ENCODE measurements at regions not wholly inside any gene's neighbourhood (a gene's known extent, or its start where the extent isn't known, plus 50 kb on each side); places are given as distances from the start of the nearest gene placed in this dataset.

- ATAC-seq (ENCODE audit: poor library complexity) (no peak), DNase-seq (no peak)
- H3K27me3 ChIP-seq (ENCODE audit: control insufficient read depth in 1 of 2, insufficient read depth in 2 of 2, low read length in 2 of 2) = no peaks in the 10 kb centered on the region
- no peaks in the 10 kb centered on the region for H3K36me3 Mint-ChIP-seq (ENCODE audit: low read depth)
- H3K27me3 Mint-ChIP-seq = no peaks in the 10 kb centered on the region
- no peak overlapping the region for H3K27ac Mint-ChIP-seq
- peaks cover 4% of the 10 kb centered on the region for H3K9me3 Mint-ChIP-seq
- no peaks in the 10 kb centered on the region for H3K4me1 Mint-ChIP-seq (ENCODE audit: low read depth)
- TF ChIP-seq CTCF (IDR thresholded peaks at IDR 0.05) = no peak
- H3K4me3 Mint-ChIP-seq = no peak overlapping the region
- H3K9me3 ChIP-seq (ENCODE audit: control insufficient read depth in 1 of 2, insufficient read depth in 1 of 2, low read length in 2 of 2) = no peaks in the 10 kb centered on the region
- H3K27ac ChIP-seq (ENCODE audit: low read depth in 1 of 2, low read length in 2 of 2) = no peak overlapping the region
- H3K4me3 ChIP-seq (ENCODE audit: low read length) = no peak overlapping the region
- POLR2A ChIA-PET = no interaction called here
- no peaks in the 10 kb centered on the region for H3K36me3 ChIP-seq (ENCODE audit: insufficient read depth, low read length)
- intact Hi-C loops (cut with DNase I, micrococcal nuclease) = no loop called here
- no peaks in the 10 kb centered on the region for H3K4me1 ChIP-seq (ENCODE audit: insufficient read depth, low read length)
- CTCF ChIA-PET = no interaction called here
Observed at GRCh38 chr6:50973464-50973863, 154.8 kb downstream of the TFAP2B start.

GRCh38 chr6:50974319-50974718 lies 155.6 kb downstream of the TFAP2B start:
- Histone ChIP-seq H3K4me1 (ENCODE audit: insufficient read depth, low read length) (no peaks in the 10 kb centered on the region), H3K9me3 (ENCODE audit: control insufficient read depth in 1 of 2, insufficient read depth in 1 of 2, low read length in 2 of 2) (no peaks in the 10 kb centered on the region), H3K27ac (ENCODE audit: low read depth in 1 of 2, low read length in 2 of 2) (no peak overlapping the region), H3K36me3 (ENCODE audit: insufficient read depth, low read length) (no peaks in the 10 kb centered on the region), H3K27me3 (ENCODE audit: control insufficient read depth in 1 of 2, insufficient read depth in 2 of 2, low read length in 2 of 2) (no peaks in the 10 kb centered on the region), H3K4me3 (ENCODE audit: low read length) (no peak overlapping the region)
- ChIA-PET POLR2A (no interaction called here), CTCF (no interaction called here)
- ATAC-seq (ENCODE audit: poor library complexity) (no peak), DNase-seq (no peak)
- H3K9me3 Mint-ChIP-seq = no peaks in the 10 kb centered on the region
- no peak overlapping the region for H3K27ac Mint-ChIP-seq
- no peaks in the 10 kb centered on the region for H3K27me3 Mint-ChIP-seq
- intact Hi-C loops (cut with DNase I, micrococcal nuclease) = no loop called here
- no peak for TF ChIP-seq CTCF (IDR thresholded peaks at IDR 0.05)
- H3K36me3 Mint-ChIP-seq (ENCODE audit: low read depth) = no peaks in the 10 kb centered on the region
- no peaks in the 10 kb centered on the region for H3K4me1 Mint-ChIP-seq (ENCODE audit: low read depth)
- H3K4me3 Mint-ChIP-seq = no peak overlapping the region

- DNase-seq = no peak
- H3K4me3 Mint-ChIP-seq = no peak overlapping the region
- H3K4me1 Mint-ChIP-seq (ENCODE audit: low read depth) = no peaks in the 10 kb centered on the region
- no peak overlapping the region for H3K4me3 ChIP-seq (ENCODE audit: low read length)
- CTCF ChIA-PET = no interaction called here
- H3K36me3 Mint-ChIP-seq (ENCODE audit: low read depth) = no peaks in the 10 kb centered on the region
- intact Hi-C loops (cut with DNase I, micrococcal nuclease) = no loop called here
- H3K4me1 ChIP-seq (ENCODE audit: insufficient read depth, low read length) = no peaks in the 10 kb centered on the region
- H3K9me3 Mint-ChIP-seq = no peaks in the 10 kb centered on the region
- H3K27ac ChIP-seq (ENCODE audit: low read depth in 1 of 2, low read length in 2 of 2) = no peak overlapping the region
- no peak for ATAC-seq (ENCODE audit: poor library complexity)
- POLR2A ChIA-PET = no interaction called here
- TF ChIP-seq CTCF (IDR thresholded peaks at IDR 0.05) = no peak
- no peak overlapping the region for H3K27ac Mint-ChIP-seq
- no peaks in the 10 kb centered on the region for H3K27me3 ChIP-seq (ENCODE audit: control insufficient read depth in 1 of 2, insufficient read depth in 2 of 2, low read length in 2 of 2)
- H3K27me3 Mint-ChIP-seq = no peaks in the 10 kb centered on the region
- no peaks in the 10 kb centered on the region for H3K9me3 ChIP-seq (ENCODE audit: control insufficient read depth in 1 of 2, insufficient read depth in 1 of 2, low read length in 2 of 2)
- H3K36me3 ChIP-seq (ENCODE audit: insufficient read depth, low read length) = no peaks in the 10 kb centered on the region
Observed at GRCh38 chr6:50975216-50975615, 156.5 kb downstream of the TFAP2B start.

Measured in CD4-positive, alpha-beta T cell (primary cell).